D721Med (cell line): ENCODE measurements at regions not wholly inside any gene's neighbourhood (a gene's known extent, or its start where the extent isn't known, plus 50 kb on each side); places are given as distances from the start of the nearest gene placed in this dataset.

ENCODE experiments used
- DNase-seq: peaks from one replicate; pipeline ENCODE4 v3.0.0; 2011; ENCODE audit warnings: low spot score; ENCODE audit not compliant: insufficient read length
- FAIRE-seq: peaks from 2 replicates; lab custom pipeline; 2011; peaks lifted over from hg19 to GRCh38; lab: Jason Lieb, UNC
- TF ChIP-seq, protein P1 (sequence below): IDR thresholded peaks from 2 replicates; pipeline ENCODE4 v1.5.1; 2012; ENCODE audit warnings: mild to moderate bottlenecking, control low read depth; ENCODE audit not compliant: insufficient read depth; ENCODE audit errors: missing control alignments

DNA sequence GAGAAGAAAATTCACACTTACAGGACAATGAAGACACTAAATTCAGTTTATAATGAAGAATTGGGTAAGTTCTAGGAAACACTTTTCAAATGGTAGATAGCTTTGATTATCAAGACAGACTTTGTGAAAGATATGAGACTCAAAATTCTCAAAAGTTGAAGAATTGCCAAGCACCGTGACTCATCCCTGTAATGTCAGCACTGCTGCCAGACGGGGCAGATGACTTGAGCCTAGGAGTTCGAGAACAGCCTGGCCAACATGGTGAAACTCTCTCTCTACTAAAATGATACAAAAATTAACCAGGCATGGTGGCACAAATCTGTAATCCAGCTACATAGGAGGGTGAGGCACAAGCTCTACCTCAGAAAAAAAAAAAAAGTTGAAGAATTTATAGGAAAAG is 1820.1 kb upstream of the LRRTM1 start:
- DNase-seq (no peak), FAIRE-seq (no peak)
- TF ChIP-seq, protein P1, sequence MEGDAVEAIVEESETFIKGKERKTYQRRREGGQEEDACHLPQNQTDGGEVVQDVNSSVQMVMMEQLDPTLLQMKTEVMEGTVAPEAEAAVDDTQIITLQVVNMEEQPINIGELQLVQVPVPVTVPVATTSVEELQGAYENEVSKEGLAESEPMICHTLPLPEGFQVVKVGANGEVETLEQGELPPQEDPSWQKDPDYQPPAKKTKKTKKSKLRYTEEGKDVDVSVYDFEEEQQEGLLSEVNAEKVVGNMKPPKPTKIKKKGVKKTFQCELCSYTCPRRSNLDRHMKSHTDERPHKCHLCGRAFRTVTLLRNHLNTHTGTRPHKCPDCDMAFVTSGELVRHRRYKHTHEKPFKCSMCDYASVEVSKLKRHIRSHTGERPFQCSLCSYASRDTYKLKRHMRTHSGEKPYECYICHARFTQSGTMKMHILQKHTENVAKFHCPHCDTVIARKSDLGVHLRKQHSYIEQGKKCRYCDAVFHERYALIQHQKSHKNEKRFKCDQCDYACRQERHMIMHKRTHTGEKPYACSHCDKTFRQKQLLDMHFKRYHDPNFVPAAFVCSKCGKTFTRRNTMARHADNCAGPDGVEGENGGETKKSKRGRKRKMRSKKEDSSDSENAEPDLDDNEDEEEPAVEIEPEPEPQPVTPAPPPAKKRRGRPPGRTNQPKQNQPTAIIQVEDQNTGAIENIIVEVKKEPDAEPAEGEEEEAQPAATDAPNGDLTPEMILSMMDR: no peak

DNA sequence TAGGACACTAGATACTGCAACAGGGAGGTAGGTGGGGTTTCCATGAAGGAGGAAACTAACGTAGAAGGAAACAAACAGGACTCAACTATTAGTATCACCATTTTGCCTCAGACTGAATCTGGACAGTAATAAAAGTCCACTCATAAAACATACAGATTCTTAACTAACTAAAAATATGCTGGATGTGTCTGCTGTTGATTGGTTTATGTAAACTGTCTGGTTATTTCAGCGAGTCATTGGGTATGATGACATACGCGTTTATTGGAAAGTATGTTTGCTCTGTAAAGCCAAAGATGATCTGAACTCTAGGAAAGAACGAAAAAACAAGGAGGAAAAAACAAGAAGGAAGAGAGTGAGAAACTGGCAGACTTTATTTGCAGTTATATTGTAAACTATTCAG is 1816.1 kb upstream of the LRRTM1 start:
- TF ChIP-seq, protein P1: no peak
- DNase-seq (no peak), FAIRE-seq (no peak)

DNA sequence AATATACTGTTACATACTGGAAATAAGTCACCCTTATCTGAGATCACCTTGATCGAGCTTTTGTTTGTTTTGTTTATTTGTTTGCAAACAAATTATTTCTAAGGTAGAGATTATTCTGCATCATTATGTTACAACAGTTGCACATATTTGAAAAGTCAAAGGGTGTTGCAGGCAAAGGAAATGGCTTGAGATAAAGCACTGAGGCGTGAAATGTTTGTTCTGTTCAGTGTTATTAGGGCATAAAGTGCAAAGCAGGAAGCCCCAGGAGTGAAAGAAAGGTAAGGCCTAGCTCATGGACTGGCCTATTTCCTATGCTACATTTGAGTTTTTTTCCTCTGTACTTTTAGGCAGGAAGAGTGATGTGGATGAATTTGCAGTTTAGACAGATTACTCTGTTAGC is 1815.6 kb upstream of the LRRTM1 start:
- no peak for FAIRE-seq
- TF ChIP-seq, protein P1: no peak
- no peak for DNase-seq

DNA sequence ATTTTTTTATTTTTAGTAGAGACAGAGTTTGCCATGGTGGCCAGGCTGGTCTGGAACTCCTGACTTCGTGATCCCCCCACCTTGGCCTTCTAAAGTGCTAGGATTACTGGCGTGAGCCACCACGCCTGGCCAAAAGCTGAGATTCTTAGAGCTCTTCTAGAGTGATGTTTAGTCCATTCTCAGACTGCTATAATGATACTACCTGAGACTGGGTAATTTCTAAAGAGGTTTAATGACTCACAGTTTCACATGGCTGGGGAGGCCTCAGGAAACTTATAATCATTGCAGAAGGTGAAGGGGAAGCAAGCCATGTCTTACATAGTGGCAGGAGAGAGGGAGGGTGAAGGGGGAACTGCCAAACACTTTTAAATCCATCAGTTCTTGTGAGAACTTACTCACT is 1804.9 kb upstream of the LRRTM1 start:
- FAIRE-seq (no peak), DNase-seq (no peak)
- TF ChIP-seq, protein P1: no peak

DNA sequence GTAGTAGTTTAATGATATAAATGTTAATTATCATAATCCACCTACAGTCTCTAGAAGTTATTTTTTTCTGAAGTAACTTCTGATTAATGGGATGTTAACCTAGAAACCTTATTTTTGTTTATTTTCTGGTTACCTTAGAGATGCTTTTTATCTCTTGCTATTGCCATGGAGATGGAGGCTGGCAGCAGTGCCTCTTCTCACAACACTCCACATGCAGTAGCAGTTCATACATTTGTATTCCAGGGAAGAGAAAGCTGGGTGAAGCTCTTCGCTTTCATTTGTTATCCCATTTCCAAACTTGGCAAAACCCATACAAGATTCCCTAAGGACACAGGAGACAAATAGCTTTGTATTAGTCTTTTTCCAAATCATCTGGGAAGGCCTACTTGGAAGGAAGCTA is 1794.1 kb upstream of the LRRTM1 start:
- TF ChIP-seq, protein P1: no peak
- DNase-seq (no peak), FAIRE-seq (no peak)

DNA sequence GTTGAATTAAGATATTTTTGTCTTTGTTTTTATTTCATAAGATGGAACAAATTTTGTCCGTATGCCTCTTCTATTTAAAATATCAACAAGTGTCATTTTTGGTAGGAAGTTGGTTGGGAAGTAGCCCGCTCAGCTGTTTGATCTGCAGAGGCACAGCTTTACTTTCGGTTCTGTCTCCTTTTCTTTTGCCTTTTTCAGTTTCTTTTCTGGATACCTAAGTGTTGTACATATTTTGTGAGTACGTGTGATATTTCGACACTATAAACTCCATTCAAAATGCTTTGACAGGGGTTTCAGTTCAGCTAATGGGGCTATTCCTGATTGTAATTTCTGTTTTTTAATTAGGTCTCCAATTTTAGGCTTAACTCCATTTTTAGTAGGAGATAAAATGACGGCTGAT is 1785.0 kb upstream of the LRRTM1 start:
- DNase-seq (no peak), FAIRE-seq (no peak)
- TF ChIP-seq, protein P1: no peak

DNA sequence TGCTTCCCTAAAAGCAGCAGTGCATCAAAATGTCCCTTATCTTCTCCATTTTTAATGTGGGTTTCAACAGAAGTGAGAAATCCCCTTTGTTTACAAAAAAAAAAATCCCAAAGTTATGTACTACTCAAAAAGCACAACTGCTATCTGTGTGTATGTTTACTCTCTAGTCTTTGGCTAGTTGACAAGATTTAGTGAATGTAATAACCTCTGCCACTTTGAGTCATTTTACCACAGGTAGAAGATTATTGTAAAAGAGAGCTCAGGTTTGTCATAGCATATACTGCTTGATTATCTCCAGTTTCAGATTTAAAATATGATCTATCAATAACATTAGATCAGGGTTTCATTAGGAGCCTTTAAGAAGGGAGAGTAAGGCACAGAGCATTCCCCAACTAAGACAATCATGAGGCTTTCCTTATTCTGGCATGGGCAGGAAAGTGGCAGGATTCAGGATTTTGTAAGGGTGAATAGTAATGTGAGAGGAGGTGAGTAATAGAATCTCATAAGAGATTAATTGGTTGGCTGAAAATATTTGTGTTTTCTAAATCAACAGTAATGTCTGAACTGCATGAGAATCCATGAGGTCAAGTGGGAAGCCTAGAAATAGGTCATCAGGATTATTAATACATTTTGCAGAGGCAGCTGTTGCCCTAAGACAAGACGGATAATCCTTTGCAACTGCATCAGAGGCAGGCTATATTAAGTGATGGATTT is 1780.3 kb upstream of the LRRTM1 start:
- DNase-seq: no peak
- TF ChIP-seq, protein P1: no peak
- FAIRE-seq: no peak
